Mesenchymal stem cell (in vitro differentiated cells and primary cell): ENCODE measurements at regions not wholly inside any gene's neighbourhood (a gene's known extent, or its start where the extent isn't known, plus 50 kb on each side); places are given as distances from the start of the nearest gene placed in this dataset.

Experiments
- DNase-seq: peaks from one replicate; pipeline ENCODE4 v3.0.0-alpha.2; 2013
- H2AFZ ChIP-seq: one replicate; pipeline ENCODE4 v1.6.1; 2013; ENCODE audit warnings: low read depth, mild to moderate bottlenecking, control low read depth, inconsistent platforms, low read length, moderate library complexity
- H2AK5ac ChIP-seq: 2 replicates; pipeline ENCODE4 v1.6.1; 2013; ENCODE audit warnings: low read length, moderate library complexity, mild to moderate bottlenecking, inconsistent platforms; ENCODE audit not compliant: severe bottlenecking
- H2BK120ac ChIP-seq: one replicate; pipeline ENCODE4 v1.6.1; 2013; ENCODE audit warnings: low read depth, mild to moderate bottlenecking, inconsistent platforms, low read length, moderate library complexity
- H2BK12ac ChIP-seq, 2 experiments: one replicate each; pipeline ENCODE4 v1.6.1; 2013; ENCODE audit warnings: inconsistent platforms in 2 of 2, low read length in 2 of 2, mild to moderate bottlenecking in 2 of 2, moderate library complexity in 2 of 2, control low read depth in 1 of 2
- H2BK15ac ChIP-seq: one replicate; pipeline ENCODE4 v1.6.1; 2013; ENCODE audit warnings: mild to moderate bottlenecking, low read depth, inconsistent platforms; ENCODE audit not compliant: poor library complexity, severe bottlenecking
- H2BK5ac ChIP-seq: 2 replicates; pipeline ENCODE4 v1.6.1; 2013; ENCODE audit warnings: low read depth, mild to moderate bottlenecking, low read length, control low read depth, inconsistent platforms; ENCODE audit not compliant: poor library complexity, severe bottlenecking
- H3K14ac ChIP-seq, 2 experiments: one replicate each; pipeline ENCODE4 v1.6.1; 2013; ENCODE audit warnings: inconsistent platforms in 2 of 2, low read length in 2 of 2, control low read depth in 1 of 2, mild to moderate bottlenecking in 1 of 2, moderate library complexity in 1 of 2
- H3K18ac ChIP-seq, 2 experiments: one replicate each; pipeline ENCODE4 v1.6.1; 2013; ENCODE audit warnings: inconsistent platforms in 2 of 2, low read length in 2 of 2, control low read depth in 1 of 2, low read depth in 1 of 2, mild to moderate bottlenecking in 1 of 2
- H3K23ac ChIP-seq, 2 experiments: one replicate each; pipeline ENCODE4 v1.6.1; 2013; ENCODE audit warnings: inconsistent platforms in 2 of 2, low read length in 2 of 2, mild to moderate bottlenecking in 2 of 2, moderate library complexity in 2 of 2, control low read depth in 1 of 2
- H3K27ac ChIP-seq: 2 replicates; pipeline ENCODE4 v1.5.1; 2013; ENCODE audit warnings: mild to moderate bottlenecking, moderate library complexity, low read length, control low read depth, inconsistent platforms; ENCODE audit not compliant: poor library complexity, severe bottlenecking
- H3K27me3 ChIP-seq, 2 experiments: 2 replicates each; pipeline versions ENCODE4 v1.6.1 to v1.7.0; 2013; ENCODE audit warnings: low read length in 2 of 2, mild to moderate bottlenecking in 2 of 2, moderate library complexity in 2 of 2, control low read depth in 1 of 2, inconsistent platforms in 1 of 2; ENCODE audit not compliant: control insufficient read depth in 1 of 2, insufficient read depth in 1 of 2
- H3K36me3 ChIP-seq, 2 experiments: 2 replicates each; pipeline versions ENCODE4 v1.6.1 to v1.7.0; 2013; ENCODE audit warnings: low read length in 2 of 2, control low read depth in 1 of 2, inconsistent platforms in 1 of 2, low read depth in 1 of 2, mild to moderate bottlenecking in 1 of 2; ENCODE audit not compliant: insufficient read depth in 2 of 2, control insufficient read depth in 1 of 2
- H3K4ac ChIP-seq, 2 experiments: one replicate each; pipeline ENCODE4 v1.6.1; 2013; ENCODE audit warnings: inconsistent platforms in 2 of 2, low read length in 2 of 2, mild to moderate bottlenecking in 2 of 2, moderate library complexity in 2 of 2, control low read depth in 1 of 2, low read depth in 1 of 2
- H3K4me1 ChIP-seq: 2 replicates; pipeline ENCODE4 v1.6.1; 2013; ENCODE audit warnings: low read depth, low read length, control low read depth; ENCODE audit not compliant: control insufficient read depth, insufficient read depth
- H3K4me2 ChIP-seq: 2 replicates; pipeline ENCODE4 v1.6.1; 2013; ENCODE audit warnings: low read length, mild to moderate bottlenecking, inconsistent platforms; ENCODE audit not compliant: poor library complexity, severe bottlenecking
- H3K4me3 ChIP-seq, 2 experiments: 2 replicates each; pipeline versions ENCODE4 v1.5.1 to v1.7.0; 2013; ENCODE audit warnings: low read length in 2 of 2, mild to moderate bottlenecking in 2 of 2, control low read depth in 1 of 2, low read depth in 1 of 2; ENCODE audit not compliant: insufficient read depth in 1 of 2
- H3K79me1 ChIP-seq: replicated peaks from 2 replicates; pipeline ENCODE4 v1.6.1; 2013; ENCODE audit warnings: mild to moderate bottlenecking, control low read depth, low read length, inconsistent platforms; ENCODE audit not compliant: poor library complexity, severe bottlenecking
- H3K9ac ChIP-seq: 2 replicates; pipeline ENCODE4 v1.7.0; 2013; ENCODE audit warnings: mild to moderate bottlenecking, low read length, moderate library complexity
- H3K9me3 ChIP-seq: 2 replicates; pipeline ENCODE4 v1.7.0; 2013; ENCODE audit warnings: mild to moderate bottlenecking, low read length; ENCODE audit not compliant: control insufficient read depth
- H4K8ac ChIP-seq: one replicate; pipeline ENCODE4 v1.6.1; 2013; ENCODE audit warnings: inconsistent platforms, mild to moderate bottlenecking, low read length, moderate library complexity
- H4K91ac ChIP-seq: one replicate; pipeline ENCODE4 v1.6.1; 2013; ENCODE audit warnings: mild to moderate bottlenecking, low read length, inconsistent platforms
- WGBS: methylation state at CpG from one replicate; pipeline ENCODE4 v1.1.7; 2013; ENCODE audit warnings: mixed read lengths; 5-methylcytosine and 5-hydroxymethylcytosine counted together

- H3K18ac ChIP-seq = no peak overlapping the region
- 38% methylated on average over 4 of the region's 4 CpGs for WGBS
These were observed 104.7 kb downstream of the EVX1 start for GRCh38 chr7:27347276-27347640.

DNA sequence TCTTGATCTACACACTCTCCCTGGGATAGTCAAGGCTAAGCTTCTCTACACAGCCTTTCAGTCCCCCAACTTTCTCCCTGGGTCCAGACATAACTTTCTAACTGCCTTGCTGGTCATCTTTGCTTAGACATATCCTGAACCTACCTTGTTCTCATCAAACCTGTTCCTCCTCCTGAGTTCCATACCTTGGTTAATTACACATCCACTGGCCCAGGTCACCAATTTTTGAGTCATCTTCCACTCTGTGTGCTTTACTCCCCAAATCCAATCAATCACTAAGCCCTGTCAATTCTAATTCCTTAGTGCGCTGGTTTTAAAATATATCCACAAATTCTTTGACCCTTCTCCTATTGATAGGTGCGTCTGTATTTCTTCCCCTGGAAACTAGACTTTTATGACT lies 107.0 kb downstream of the EVX1 start:
- no peak overlapping the region for H2BK15ac ChIP-seq
- H3K27me3 ChIP-seq = peaks cover 0 to 12% of the 10 kb centered on the region in 2 experiments
- H3K18ac ChIP-seq = no peak overlapping the region
- no peak for DNase-seq
- H2BK5ac ChIP-seq = no peak overlapping the region
- H2BK12ac ChIP-seq = no peak overlapping the region
- no peaks in the 10 kb centered on the region for H3K36me3 ChIP-seq
- no peak overlapping the region for H3K4me2 ChIP-seq
- H3K9me3 ChIP-seq = no peaks in the 10 kb centered on the region
- no peak overlapping the region for H4K8ac ChIP-seq
- H3K23ac ChIP-seq = no peak overlapping the region
- no peak overlapping the region for H2BK120ac ChIP-seq
- no peak overlapping the region for H3K9ac ChIP-seq
- H2AK5ac ChIP-seq = no peak overlapping the region
- no peaks in the 10 kb centered on the region for H3K79me1 ChIP-seq
- no peak overlapping the region for H3K4ac ChIP-seq
- no peak overlapping the region for H4K91ac ChIP-seq
- no peak overlapping the region for H3K4me3 ChIP-seq
- H3K4me1 ChIP-seq = no peaks in the 10 kb centered on the region
- 95% methylated on average over 2 of the region's 2 CpGs for WGBS
- no peak overlapping the region for H2AFZ ChIP-seq
- no peak overlapping the region for H3K14ac ChIP-seq
- H3K27ac ChIP-seq = no peak overlapping the region

More at GRCh38 chr7:27347276-27347640, 104.7 kb downstream of the EVX1 start:
- Histone ChIP-seq H3K4me1 (no peaks in the 10 kb centered on the region), H2BK5ac (no peak overlapping the region), H3K9me3 (no peaks in the 10 kb centered on the region), H3K79me1 (no peaks in the 10 kb centered on the region), H3K9ac (no peak overlapping the region), H3K14ac (no peak overlapping the region), H2BK120ac (no peak overlapping the region), H3K23ac (no peak overlapping the region), H3K4ac (no peak overlapping the region), H3K4me2 (no peak overlapping the region), H4K8ac (no peak overlapping the region), H2AK5ac (no peak overlapping the region), H2BK15ac (no peak overlapping the region), H3K27me3 (peaks cover 0 to 12% of the 10 kb centered on the region in 2 experiments), H4K91ac (no peak overlapping the region), H3K4me3 (peak overlapping the region in 1 of 2 experiments; percentile 42), H2AFZ (no peak overlapping the region), H2BK12ac (no peak overlapping the region), H3K27ac (no peak overlapping the region), H3K36me3 (no peaks in the 10 kb centered on the region)
- no peak for DNase-seq

- peaks cover 0 to 14% of the 10 kb centered on the region in 2 experiments for H3K27me3 ChIP-seq
- H3K79me1 ChIP-seq = no peaks in the 10 kb centered on the region
- H4K8ac ChIP-seq = no peak overlapping the region
- H3K9me3 ChIP-seq = no peaks in the 10 kb centered on the region
- H4K91ac ChIP-seq = no peak overlapping the region
- no peak overlapping the region for H2AFZ ChIP-seq
- no peaks in the 10 kb centered on the region for H3K4me1 ChIP-seq
- H3K27ac ChIP-seq = no peak overlapping the region
- no peak overlapping the region for H2BK5ac ChIP-seq
- H3K4ac ChIP-seq = no peak overlapping the region
- no peaks in the 10 kb centered on the region for H3K36me3 ChIP-seq
- no peak overlapping the region for H3K4me3 ChIP-seq
- H3K9ac ChIP-seq = no peak overlapping the region
- H2BK12ac ChIP-seq = no peak overlapping the region
- H3K4me2 ChIP-seq = no peak overlapping the region
- H2AK5ac ChIP-seq = no peak overlapping the region
- H3K18ac ChIP-seq = no peak overlapping the region
- no peak overlapping the region for H2BK15ac ChIP-seq
- H3K14ac ChIP-seq = no peak overlapping the region
- DNase-seq = no peak
- WGBS = 99% methylated on average over 4 of the region's 5 CpGs
- H3K23ac ChIP-seq = no peak overlapping the region
- no peak overlapping the region for H2BK120ac ChIP-seq
These were observed 108.5 kb downstream of the EVX1 start for GRCh38 chr7:27351137-27351536.

DNA sequence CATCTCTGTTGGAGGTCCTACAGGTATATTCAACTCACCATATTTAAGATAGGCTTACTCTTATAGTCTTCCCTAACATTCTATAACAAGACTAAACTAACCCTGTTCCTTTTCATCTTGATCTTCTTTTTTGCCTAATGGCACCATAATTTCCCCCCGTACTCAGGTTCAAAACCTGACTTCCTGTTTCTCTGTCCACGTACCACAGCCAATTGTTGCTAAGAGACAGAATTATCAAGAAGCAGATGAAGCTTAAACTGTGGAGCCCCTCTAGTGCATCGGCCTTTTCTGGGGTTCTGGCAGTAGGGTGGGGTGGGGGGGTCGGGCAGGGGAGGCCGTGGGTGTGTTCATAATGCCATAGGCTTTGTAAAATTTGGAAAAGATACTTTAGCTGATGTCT lies 109.2 kb downstream of the EVX1 start:
- Histone ChIP-seq H3K9me3 (no peaks in the 10 kb centered on the region), H2BK12ac (no peak overlapping the region), H2BK5ac (no peak overlapping the region), H3K4me1 (no peaks in the 10 kb centered on the region), H2BK120ac (no peak overlapping the region), H3K9ac (no peak overlapping the region), H2AFZ (no peak overlapping the region), H2BK15ac (no peak overlapping the region), H3K23ac (no peak overlapping the region), H3K4me3 (no peak overlapping the region), H3K79me1 (no peaks in the 10 kb centered on the region), H4K8ac (no peak overlapping the region), H3K27ac (no peak overlapping the region), H3K4me2 (no peak overlapping the region), H3K36me3 (no peaks in the 10 kb centered on the region), H4K91ac (no peak overlapping the region), H2AK5ac (no peak overlapping the region), H3K14ac (no peak overlapping the region), H3K18ac (no peak overlapping the region), H3K27me3 (peaks cover 0 to 17% of the 10 kb centered on the region in 2 experiments), H3K4ac (no peak overlapping the region)
- 70% methylated on average over 5 of the region's 5 CpGs for WGBS
- DNase-seq = no peak
